Upper lobe of left lung (tissue), 6 donors: ENCODE measurements at regions not wholly inside any gene's neighbourhood (a gene's known extent, or its start where the extent isn't known, plus 50 kb on each side); places are given as distances from the start of the nearest gene placed in this dataset.

Experiments used
- ATAC-seq, 2 donors: fragments of 200-7000 bp; cut with Tn5 transposase; one replicate each; pipeline ENCODE4 v1.9.1; 2022; ENCODE audit warnings: mild to moderate bottlenecking in 2 of 2, moderate library complexity in 2 of 2; ENCODE audit not compliant: low FRiP score in 2 of 2
- DNase-seq, 2 donors: peaks; one replicate each; pipeline ENCODE4 v3.0.0-alpha.2; 2019 to 2020
- H3K27ac ChIP-seq, 4 donors: fragments of 200-600 bp; sonication (generic); one replicate each; pipeline ENCODE4 v1.5.1; 2016 to 2019
- H3K27me3 ChIP-seq, 4 donors: fragments of 200-600 bp; sonication (generic); one replicate each; pipeline ENCODE4 v1.5.1; 2017 to 2019
- H3K36me3 ChIP-seq, 4 donors: fragments of 200-600 bp; sonication (generic); one replicate each; pipeline ENCODE4 v1.5.1; 2016 to 2019
- H3K4me1 ChIP-seq, 4 donors: fragments of 200-600 bp; sonication (generic); one replicate each; pipeline ENCODE4 v1.5.1; 2018 to 2019
- H3K4me3 ChIP-seq, 4 donors: fragments of 200-600 bp; sonication (generic); one replicate each; pipeline ENCODE4 v1.5.1; 2017 to 2019; ENCODE audit warnings: mild to moderate bottlenecking in 2 of 4, moderate library complexity in 1 of 4
- H3K9me3 ChIP-seq, 4 donors: fragments of 200-600 bp; sonication (generic); one replicate each; pipeline ENCODE4 v1.5.1; 2018 to 2019
- CTCF ChIP-seq, 6 experiments: fragments of 450-650 bp in 4 of 6; fragments of 200-600 bp in 2 of 6; sonication (generic) in 2 of 6; IDR thresholded peaks; one replicate each; pipeline ENCODE4 v1.5.1; 2016 to 2019; ENCODE audit warnings: antibody characterized with exemption in 6 of 6
- EP300 ChIP-seq, 4 donors: sonication (generic); formaldehyde crosslinking; IDR thresholded peaks; one replicate each; pipeline ENCODE4 v1.5.1; 2017; ENCODE audit warnings: antibody characterized with exemption in 4 of 4, control low read depth in 2 of 4
- POLR2A ChIP-seq, 4 donors: fragments of 450-650 bp; IDR thresholded peaks; one replicate each; pipeline ENCODE4 v1.5.1; 2016 to 2017; ENCODE audit warnings: antibody characterized with exemption in 4 of 4, mild to moderate bottlenecking in 2 of 4
- POLR2AphosphoS5 ChIP-seq, 2 donors: sonication (generic); formaldehyde crosslinking; IDR thresholded peaks; one replicate each; pipeline ENCODE4 v1.5.1; 2017; ENCODE audit warnings: antibody characterized with exemption in 2 of 2
- WGBS, 2 donors: methylation state at CpG; one replicate each; pipeline ENCODE4 v1.1.5; 2017 to 2018; 5-methylcytosine and 5-hydroxymethylcytosine counted together
- donor health status: DM: no; HTN: no; CAD: no; lungs with moderate emphysema.
- donor health status: DM: no; HTN: yes; CAD: no; lungs with severe emphysema.

GRCh38 chrX:4238916-4239315, 525.5 kb upstream of the PRKX start:
- Histone ChIP-seq H3K4me1 (no peaks in the 10 kb centered on the region), H3K27me3 (no peaks in the 10 kb centered on the region), H3K36me3 (no peaks in the 10 kb centered on the region), H3K27ac (no peak overlapping the region), H3K9me3 (peaks cover 0 to 21% (median 0%) of the 10 kb centered on the region in 4 donors), H3K4me3 (no peak overlapping the region)
- WGBS, 2 donors = 83 to 84% methylated on average over 3 of the region's 3 CpGs
- TF ChIP-seq CTCF (IDR thresholded peaks at IDR 0.05) (no peak), EP300 (IDR thresholded peaks at IDR 0.05) (no peak), POLR2AphosphoS5 (IDR thresholded peaks at IDR 0.05) (no peak), POLR2A (IDR thresholded peaks at IDR 0.05) (no peak)
- ATAC-seq = no peak
- DNase-seq = no peak

- H3K36me3 ChIP-seq = no peaks in the 10 kb centered on the region
- ATAC-seq (no peak), DNase-seq (no peak)
- TF ChIP-seq CTCF (IDR thresholded peaks at IDR 0.05) = no peak
- no peak for TF ChIP-seq POLR2AphosphoS5 (IDR thresholded peaks at IDR 0.05)
- no peak for TF ChIP-seq EP300 (IDR thresholded peaks at IDR 0.05)
- TF ChIP-seq POLR2A (IDR thresholded peaks at IDR 0.05) = no peak
- no peaks in the 10 kb centered on the region for H3K9me3 ChIP-seq
- H3K27ac ChIP-seq = no peak overlapping the region
- no peak overlapping the region for H3K4me3 ChIP-seq
- H3K27me3 ChIP-seq = no peaks in the 10 kb centered on the region
- 42 to 48% methylated on average over 2 of the region's 2 CpGs for WGBS, 2 donors
- H3K4me1 ChIP-seq = no peaks in the 10 kb centered on the region
Observed at GRCh38 chrX:4225086-4225485, 511.6 kb upstream of the PRKX start.

GRCh38 chrX:4206941-4207340, 493.5 kb upstream of the PRKX start:
- DNase-seq (no peak), ATAC-seq (no peak)
- 9 to 26% methylated on average over 3 of the region's 3 CpGs for WGBS, 2 donors
- TF ChIP-seq EP300 (IDR thresholded peaks at IDR 0.05) = no peak
- no peak for TF ChIP-seq POLR2A (IDR thresholded peaks at IDR 0.05)
- TF ChIP-seq CTCF (IDR thresholded peaks at IDR 0.05) = no peak
- TF ChIP-seq POLR2AphosphoS5 (IDR thresholded peaks at IDR 0.05) = no peak
- H3K36me3 ChIP-seq = no peaks in the 10 kb centered on the region
- H3K9me3 ChIP-seq = no peaks in the 10 kb centered on the region
- H3K4me3 ChIP-seq = no peak overlapping the region
- H3K27me3 ChIP-seq = no peaks in the 10 kb centered on the region
- H3K4me1 ChIP-seq = no peaks in the 10 kb centered on the region
- H3K27ac ChIP-seq = no peak overlapping the region

- Histone ChIP-seq H3K4me1 (no peaks in the 10 kb centered on the region), H3K27ac (no peak overlapping the region), H3K9me3 (no peaks in the 10 kb centered on the region), H3K4me3 (no peak overlapping the region), H3K36me3 (no peaks in the 10 kb centered on the region), H3K27me3 (no peaks in the 10 kb centered on the region)
- WGBS, 2 donors = 92 to 95% methylated on average over 6 of the region's 6 CpGs
- TF ChIP-seq EP300 (IDR thresholded peaks at IDR 0.05) = no peak
- no peak for TF ChIP-seq POLR2AphosphoS5 (IDR thresholded peaks at IDR 0.05)
- no peak for TF ChIP-seq POLR2A (IDR thresholded peaks at IDR 0.05)
- no peak for TF ChIP-seq CTCF (IDR thresholded peaks at IDR 0.05)
- ATAC-seq (no peak), DNase-seq (no peak)
Observed at GRCh38 chrX:4197971-4198370, 484.5 kb upstream of the PRKX start.

- ATAC-seq (no peak), DNase-seq (no peak)
- Histone ChIP-seq H3K27me3 (no peaks in the 10 kb centered on the region), H3K4me1 (no peaks in the 10 kb centered on the region), H3K36me3 (no peaks in the 10 kb centered on the region), H3K4me3 (no peak overlapping the region), H3K27ac (no peak overlapping the region), H3K9me3 (no peaks in the 10 kb centered on the region)
- TF ChIP-seq POLR2A (IDR thresholded peaks at IDR 0.05) (no peak), POLR2AphosphoS5 (IDR thresholded peaks at IDR 0.05) (no peak), EP300 (IDR thresholded peaks at IDR 0.05) (no peak), CTCF (IDR thresholded peaks at IDR 0.05) (no peak)
- whole genome bisulfite sequencing, 2 donors = 87 to 88% methylated on average over 6 of the region's 6 CpGs
Observed at GRCh38 chrX:4193500-4194155, 480.2 kb upstream of the PRKX start.
